HCT116 (cell line): ENCODE measurements at regions not wholly inside any gene's neighbourhood (a gene's known extent, or its start where the extent isn't known, plus 50 kb on each side); places are given as distances from the start of the nearest gene placed in this dataset.

ENCODE experiments used
- ATAC-seq: fragments of 200-7000 bp; cut with Tn5 transposase; 2 replicates; pipeline ENCODE4 v1.9.1; 2020; ENCODE audit warnings: mild to moderate bottlenecking, moderate library complexity
- BruUV-seq: library from RNA; stranded (reverse); fragments of 400-500 nt; replicated peaks from 2 replicates; lab custom pipeline; 2021; lab: Mats Ljungman, UMichigan
- CTCF ChIA-PET: fragments of 300-600 bp; sonication (Branson Sonifier 250); formaldehyde crosslinking; loops from one replicate; lab custom pipeline; 2021; ENCODE audit warnings: antibody characterized with exemption; lab: Charles Lee
- POLR2A ChIA-PET: fragments of 300-600, 350-600 bp; sonication (Branson Sonifier 250); formaldehyde crosslinking; loops from one replicate; lab custom pipeline; 2021; ENCODE audit warnings: antibody characterized with exemption; lab: Charles Lee
- RAD21 ChIA-PET, 2 experiments: fragments of 300-600 bp; sonication (Branson Sonifier 250); formaldehyde crosslinking; loops; one replicate each; lab custom pipeline; 2023; ENCODE audit warnings: low total read pairs in 2 of 2; ENCODE audit not compliant: uncharacterized antibody in 2 of 2, unreplicated experiment in 2 of 2, low non-redundant PET in 1 of 2; lab: Charles Lee
- DNase-seq: peaks from one replicate; pipeline ENCODE4 v3.0.0-alpha.2; 2010; ENCODE audit warnings: low read depth, low spot score
- H2AFZ ChIP-seq: fragments of 200-600 bp; shearing (Covaris generic), sonication (generic); 2 replicates; pipeline ENCODE4 v1.6.1; 2017; ENCODE audit warnings: low read depth, mixed run types, mixed read lengths, antibody characterized with exemption, low read length; ENCODE audit not compliant: poor library complexity, severe bottlenecking
- H3K27ac ChIP-seq: 2 replicates; pipeline ENCODE4 v1.5.1; 2012; ENCODE audit warnings: low read depth, low read length
- H3K27me3 ChIP-seq: fragments of 200-600 bp; sonication (generic); 2 replicates; pipeline ENCODE4 v1.6.1; 2016; ENCODE audit warnings: mixed run types, low read length, mixed read lengths; ENCODE audit not compliant: insufficient read depth
- H3K36me3 ChIP-seq, 2 experiments: fragments of 200-500 bp in 1 of 2; fragments of 200-600 bp in 1 of 2; sonication (Bioruptor generic) in 1 of 2; sonication (generic) in 1 of 2; 2 replicates each; pipeline versions ENCODE4 v1.5.1 to v1.6.1; 2014 to 2016; ENCODE audit warnings: low read length in 2 of 2, inconsistent platforms in 1 of 2, mixed read lengths in 1 of 2, mixed run types in 1 of 2; ENCODE audit not compliant: insufficient read depth in 2 of 2, control insufficient read depth in 1 of 2
- H3K4me1 ChIP-seq, 2 experiments: fragments of 200-600 bp in 1 of 2; sonication (generic) in 1 of 2; 2 replicates each; pipeline versions ENCODE4 v1.5.1 to v1.6.1; 2012 to 2017; ENCODE audit warnings: low read length in 2 of 2, inconsistent platforms in 1 of 2, mild to moderate bottlenecking in 1 of 2, mixed read lengths in 1 of 2, mixed run types in 1 of 2, moderate library complexity in 1 of 2; ENCODE audit not compliant: insufficient read depth in 2 of 2, control insufficient read depth in 1 of 2
- H3K4me2 ChIP-seq: fragments of 200-600 bp; sonication (generic); 2 replicates; pipeline ENCODE4 v1.6.1; 2017; ENCODE audit warnings: mixed run types, low read length, mixed read lengths
- H3K4me3 ChIP-seq, 2 experiments: fragments of 200-600 bp in 1 of 2; sonication (generic) in 1 of 2; replicated peaks in 1 of 2; 2 replicates each; pipeline ENCODE4 v1.5.1; 2011 to 2016; ENCODE audit warnings: low read length in 2 of 2, control low read depth in 1 of 2, low read depth in 1 of 2, mild to moderate bottlenecking in 1 of 2, mixed read lengths in 1 of 2, mixed run types in 1 of 2
- H3K79me2 ChIP-seq: fragments of 200-600 bp; sonication (generic); 2 replicates; pipeline ENCODE4 v1.6.1; 2017; ENCODE audit warnings: mild to moderate bottlenecking, mixed run types, low read length, moderate library complexity, mixed read lengths; ENCODE audit not compliant: insufficient read depth
- H3K9ac ChIP-seq: fragments of 200-600 bp; sonication (generic); 2 replicates; pipeline ENCODE4 v1.6.1; 2016; ENCODE audit warnings: low read length, mixed read lengths
- H3K9me2 ChIP-seq: fragments of 200-600 bp; sonication (generic), shearing (Covaris generic); 2 replicates; pipeline ENCODE4 v1.6.1; 2017; ENCODE audit warnings: mixed run types, mild to moderate bottlenecking, moderate library complexity; ENCODE audit not compliant: insufficient read depth
- H3K9me3 ChIP-seq, 2 experiments: fragments of 200-500 bp in 1 of 2; fragments of 200-600 bp in 1 of 2; sonication (Bioruptor generic) in 1 of 2; sonication (generic) in 1 of 2; 2 replicates each; pipeline ENCODE4 v1.6.1; 2014 to 2017; ENCODE audit warnings: low read length in 2 of 2, mixed read lengths in 2 of 2, inconsistent platforms in 1 of 2, low read depth in 1 of 2, mild to moderate bottlenecking in 1 of 2, mixed run types in 1 of 2, moderate library complexity in 1 of 2; ENCODE audit not compliant: control insufficient read depth in 1 of 2, insufficient read depth in 1 of 2
- H4K20me1 ChIP-seq: fragments of 200-600 bp; sonication (generic), shearing (Covaris generic); 2 replicates; pipeline ENCODE4 v1.6.1; 2017; ENCODE audit warnings: mixed run types, mild to moderate bottlenecking, moderate library complexity; ENCODE audit not compliant: insufficient read depth
- ATF3 ChIP-seq: IDR thresholded peaks from 2 replicates; pipeline ENCODE4 v1.6.1; 2012
- CBX3 ChIP-seq: IDR thresholded peaks from 2 replicates; pipeline ENCODE4 v1.6.1; 2012; ENCODE audit warnings: low read depth
- POLR2AphosphoS5 ChIP-seq: IDR thresholded peaks from 2 replicates; pipeline ENCODE4 v1.6.1; 2011; ENCODE audit warnings: mild to moderate bottlenecking, low read depth, low read length, moderate library complexity
- SP1 ChIP-seq: IDR thresholded peaks from 2 replicates; pipeline ENCODE4 v1.6.1; 2012; ENCODE audit warnings: low read depth
- ZFX ChIP-seq: fragments of 450-650 bp; IDR thresholded peaks from 2 replicates; pipeline ENCODE4 v1.6.1; 2017
- ZNF274 ChIP-seq: fragments of 200-500 bp; sonication (Bioruptor generic); IDR thresholded peaks from 2 replicates; pipeline ENCODE4 v1.6.1; 2014; ENCODE audit warnings: mild to moderate bottlenecking, low read depth, low read length, inconsistent platforms
- intact Hi-C: fragments of 100-400 bp; cut with micrococcal nuclease; formaldehyde crosslinking; loops from 2 replicates; pipeline ENCODE4 v1.10.0; 2022

GRCh38 chr10:25849268-25849667 is 84.8 kb upstream of the MYO3A start:
- Histone ChIP-seq H3K4me1 (no peaks in the 10 kb centered on the region), H3K79me2 (no peaks in the 10 kb centered on the region), H2AFZ (no peak overlapping the region), H3K27ac (no peak overlapping the region), H3K9me3 (no peaks in the 10 kb centered on the region), H3K9ac (no peak overlapping the region), H3K27me3 (peaks cover 47% of the 10 kb centered on the region), H3K9me2 (no peaks in the 10 kb centered on the region), H3K4me3 (no peak overlapping the region), H4K20me1 (no peaks in the 10 kb centered on the region), H3K4me2 (no peak overlapping the region), H3K36me3 (no peaks in the 10 kb centered on the region)
- ChIA-PET RAD21 (no interaction called here), CTCF (no interaction called here), POLR2A (no interaction called here)
- ATAC-seq (no peak), DNase-seq (no peak)
- BruUV-seq: no TSS peak
- TF ChIP-seq ZFX (no peak), CBX3 (no peak), ATF3 (no peak), POLR2AphosphoS5 (no peak)
- intact Hi-C loops: no loop called here

- RAD21 ChIA-PET: no interaction called here
- no peak overlapping the region for H2AFZ ChIP-seq
- BruUV-seq: no TSS peak
- no peaks in the 10 kb centered on the region for H3K36me3 ChIP-seq
- no peak overlapping the region for H3K27ac ChIP-seq
- no peaks in the 10 kb centered on the region for H3K9me3 ChIP-seq
- no peaks in the 10 kb centered on the region for H3K79me2 ChIP-seq
- H3K27me3 ChIP-seq: peaks cover 44% of the 10 kb centered on the region
- no peak for ATAC-seq
- no peaks in the 10 kb centered on the region for H3K9me2 ChIP-seq
- no peaks in the 10 kb centered on the region for H3K4me1 ChIP-seq
- H4K20me1 ChIP-seq: no peaks in the 10 kb centered on the region
- CTCF ChIA-PET: no interaction called here
- POLR2A ChIA-PET: no interaction called here
- intact Hi-C loops: no loop called here
- no peak overlapping the region for H3K4me2 ChIP-seq
- no peak overlapping the region for H3K4me3 ChIP-seq
- TF ChIP-seq ZNF274: no peak
- TF ChIP-seq SP1: no peak
- DNase-seq: no peak
- no peak overlapping the region for H3K9ac ChIP-seq
Observed at GRCh38 chr10:25849988-25850387, 84.0 kb upstream of the MYO3A start.
